GM11168 (cell line): ENCODE measurements at regions not wholly inside any gene's neighbourhood (a gene's known extent, or its start where the extent isn't known, plus 50 kb on each side); places are given as distances from the start of the nearest gene placed in this dataset.

Experiments
- in situ Hi-C: fragments of 300-500 bp; cut with MboI; formaldehyde crosslinking; loops from one replicate; pipeline ENCODE4 v1.12.0; 2022; ENCODE audit warnings: low sequenced_read_pairs; ENCODE audit not compliant: unreplicated experiment

DNA sequence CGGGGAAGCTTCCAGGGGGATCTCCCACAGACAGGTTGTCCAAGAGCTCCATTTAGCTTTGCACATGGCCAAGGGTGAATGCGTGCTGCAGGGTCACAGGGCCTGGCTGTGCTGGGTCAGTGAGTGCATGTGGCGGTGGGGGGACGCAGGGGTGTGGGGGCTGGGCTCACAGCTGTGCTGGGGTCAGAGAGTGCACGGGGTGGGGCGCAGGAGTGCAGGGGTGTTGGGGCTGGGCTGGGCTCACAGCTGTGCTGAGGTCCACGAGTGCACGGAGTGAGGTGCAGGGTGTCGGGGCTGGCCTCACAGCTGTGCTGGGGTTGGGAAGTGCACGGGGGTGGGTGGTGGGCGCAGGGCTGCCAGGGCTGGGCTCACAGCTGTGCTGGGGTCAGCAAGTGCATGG is 557.7 kb downstream of the BRD1 start:
- in situ Hi-C loops: no loop called here

DNA sequence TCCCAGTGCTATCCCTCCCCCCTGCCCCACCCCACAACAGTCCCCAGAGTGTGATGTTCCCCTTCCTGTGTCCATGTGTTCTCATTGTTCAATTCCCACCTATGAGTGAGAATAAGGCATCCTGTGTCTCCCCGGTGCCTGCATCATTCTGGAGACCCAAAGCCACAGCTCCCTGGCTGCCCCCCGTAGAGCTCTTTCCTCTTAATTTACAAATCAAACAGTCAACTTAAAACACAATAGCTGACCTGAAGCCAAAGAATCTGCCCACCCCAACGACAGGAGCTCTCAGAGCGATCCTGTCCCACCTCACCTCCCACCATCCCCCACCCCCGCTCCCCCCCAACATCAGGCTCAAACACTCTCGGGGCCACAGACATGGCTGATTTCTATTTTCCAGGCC is 558.3 kb downstream of the BRD1 start:
- in situ Hi-C loops: no loop called here

DNA sequence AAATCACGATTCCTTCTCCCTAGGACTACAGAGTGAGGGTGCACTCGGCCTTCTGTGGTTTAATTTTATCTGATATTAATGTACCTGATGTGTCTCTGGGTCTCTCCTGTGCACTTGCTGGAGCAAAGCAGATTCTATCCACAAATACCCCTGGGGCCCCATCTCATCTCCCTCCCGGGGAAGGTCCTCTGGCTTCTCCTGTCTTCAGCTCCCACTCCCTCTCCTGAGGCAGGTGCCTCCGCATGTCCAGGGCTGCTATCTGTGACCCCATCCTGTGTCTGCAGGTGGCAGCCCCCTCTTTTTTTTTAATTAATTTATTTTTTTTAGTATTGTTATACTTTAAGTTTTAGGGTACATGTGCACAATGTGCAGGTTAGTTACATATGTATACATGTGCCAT is 558.7 kb downstream of the BRD1 start:
- in situ Hi-C loops: no loop called here

DNA sequence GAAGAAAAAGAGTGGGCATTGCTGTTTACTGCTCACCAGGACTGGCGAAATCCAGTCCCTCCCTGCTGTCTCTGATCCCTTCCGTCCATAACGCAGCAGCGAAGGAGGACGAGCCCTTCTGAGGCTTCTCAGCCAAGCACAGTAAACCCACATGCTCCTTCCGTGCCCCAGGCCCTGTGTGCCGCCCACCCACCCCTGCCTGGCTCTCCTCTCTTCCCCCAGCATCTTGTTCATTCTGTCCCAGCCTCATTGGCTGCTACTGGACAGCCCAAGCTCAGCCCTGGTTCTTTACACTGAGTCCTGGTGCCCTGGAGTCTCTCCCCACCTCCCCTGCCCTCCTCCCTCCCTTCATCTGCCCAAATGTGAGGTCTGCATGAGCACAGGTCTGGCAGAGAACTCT is 559.7 kb downstream of the BRD1 start:
- in situ Hi-C loops: no loop called here

DNA sequence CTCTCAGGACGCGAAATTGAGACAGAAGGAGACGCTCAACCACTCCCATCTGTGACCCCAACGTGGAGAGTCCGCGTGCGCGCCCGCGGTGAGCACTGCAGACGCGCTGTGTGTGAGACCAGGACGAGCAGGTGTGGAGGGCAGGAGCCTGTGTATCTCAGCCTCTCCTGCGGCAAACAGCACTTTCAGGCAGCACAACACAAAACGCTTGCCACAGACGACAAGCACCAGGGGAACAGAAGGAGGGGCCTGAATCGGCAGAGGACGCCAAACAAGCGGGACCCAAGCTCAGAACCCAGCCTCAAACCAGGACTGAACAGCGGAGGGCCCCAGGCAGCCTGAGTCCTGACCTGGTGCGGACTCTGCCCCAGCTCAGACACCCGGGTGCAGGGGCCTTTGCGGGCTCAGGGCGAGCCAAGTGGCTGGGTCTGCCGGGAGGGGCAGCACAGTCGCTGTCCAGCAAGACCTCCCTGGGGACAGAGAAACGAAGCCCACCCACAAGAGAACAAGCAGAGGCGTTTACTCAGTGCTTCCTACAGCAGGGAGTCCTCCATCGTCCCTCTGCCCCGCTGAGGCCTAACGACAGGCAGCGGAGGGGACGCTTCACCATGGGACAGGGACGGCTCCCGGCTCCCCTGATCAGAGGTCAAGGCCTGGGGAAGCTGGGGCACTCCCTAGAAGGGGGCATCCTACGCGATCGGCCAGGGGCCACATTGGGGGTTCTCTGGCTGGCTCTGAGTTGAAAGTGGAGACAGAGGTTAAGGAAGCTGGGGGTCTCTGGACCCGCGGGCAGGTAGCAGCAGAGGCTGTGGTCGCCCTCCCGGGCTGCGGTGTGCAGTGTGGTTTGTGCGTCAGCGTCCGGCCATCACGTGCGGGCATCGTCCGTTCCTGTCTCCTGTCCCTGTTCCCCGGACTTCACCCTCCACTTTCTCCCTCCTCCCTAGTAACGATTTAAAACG is 560.8 kb downstream of the BRD1 start:
- in situ Hi-C loops: no loop called here

DNA sequence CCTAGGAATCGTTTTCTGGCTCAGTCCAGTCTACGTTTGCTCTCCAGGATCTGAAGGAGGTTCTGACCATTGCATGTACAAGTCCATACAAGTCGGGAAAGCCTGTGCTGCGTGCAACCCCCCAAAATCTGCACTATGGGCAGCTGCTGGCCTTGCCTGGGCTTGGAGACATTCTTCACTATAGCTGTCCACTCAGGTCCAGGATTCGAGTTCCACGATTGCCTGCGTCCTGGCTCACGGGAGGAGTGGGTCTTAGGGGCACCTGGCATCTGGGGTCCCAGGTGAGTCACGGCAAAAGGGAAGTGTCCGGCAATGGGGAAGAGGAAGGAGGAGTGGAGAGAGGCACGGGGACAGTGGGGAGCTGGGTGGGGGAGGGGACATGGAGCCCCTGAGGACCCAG is 563.0 kb downstream of the BRD1 start:
- in situ Hi-C loops: no loop called here

DNA sequence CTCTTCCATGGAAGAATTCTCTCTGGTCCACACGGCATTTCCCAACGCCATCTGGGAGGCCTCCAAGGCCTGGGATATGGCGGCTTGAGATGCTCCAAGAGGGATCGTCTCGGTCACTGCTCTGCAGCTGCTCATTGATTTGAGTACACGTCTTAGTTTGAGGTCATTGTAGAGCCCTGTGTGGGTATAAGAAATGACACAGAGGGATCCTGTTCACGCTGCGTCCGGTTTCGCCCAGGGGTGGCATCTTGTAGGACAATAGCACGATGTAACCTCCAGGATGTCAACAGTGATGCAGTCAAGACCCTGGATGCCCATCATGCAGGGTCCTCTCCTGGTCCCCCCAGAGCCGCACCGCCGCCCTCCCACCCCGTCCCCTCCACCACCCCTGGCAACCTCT is 564.6 kb downstream of the BRD1 start:
- in situ Hi-C loops: no loop called here

DNA sequence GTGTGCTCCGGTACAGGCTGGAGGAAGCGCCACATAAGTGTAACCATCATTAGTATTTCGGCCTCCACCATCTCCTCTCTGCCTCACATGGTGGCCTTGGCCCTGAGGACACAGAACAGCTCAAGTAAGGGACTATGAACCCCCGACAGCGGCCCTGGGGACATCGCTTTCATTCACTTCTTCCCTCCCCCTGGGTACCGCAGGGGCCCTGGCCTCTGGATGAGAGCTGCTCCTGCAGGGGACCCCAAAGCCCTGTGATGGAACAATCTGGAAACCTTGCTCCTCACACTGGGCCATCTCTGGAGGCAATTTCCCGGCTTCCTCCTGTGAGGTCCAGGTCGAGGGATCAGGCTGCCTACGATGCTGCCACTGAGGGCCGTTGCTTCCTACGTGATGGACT is 565.5 kb downstream of the BRD1 start:
- in situ Hi-C loops: no loop called here

DNA sequence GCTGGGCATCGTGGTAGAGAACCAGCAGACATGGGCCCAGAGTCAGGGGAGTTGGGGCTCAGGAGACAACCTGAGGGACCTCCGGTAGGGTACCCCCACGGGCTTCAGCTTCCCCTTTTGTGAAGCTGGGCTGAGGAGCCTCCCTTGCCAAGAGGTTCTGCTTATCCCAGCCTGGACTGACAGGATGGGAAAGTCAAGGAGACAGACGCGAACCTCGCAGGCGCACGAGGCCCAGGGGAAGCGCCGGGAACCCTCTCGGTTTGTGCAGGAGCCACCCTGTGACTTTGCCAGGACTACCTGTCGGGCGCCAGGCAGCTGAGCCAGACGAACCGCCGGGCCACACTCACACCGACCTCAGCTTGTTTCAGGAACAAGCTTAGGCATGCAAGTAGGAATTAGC is 566.1 kb downstream of the BRD1 start:
- in situ Hi-C loops: no loop called here

DNA sequence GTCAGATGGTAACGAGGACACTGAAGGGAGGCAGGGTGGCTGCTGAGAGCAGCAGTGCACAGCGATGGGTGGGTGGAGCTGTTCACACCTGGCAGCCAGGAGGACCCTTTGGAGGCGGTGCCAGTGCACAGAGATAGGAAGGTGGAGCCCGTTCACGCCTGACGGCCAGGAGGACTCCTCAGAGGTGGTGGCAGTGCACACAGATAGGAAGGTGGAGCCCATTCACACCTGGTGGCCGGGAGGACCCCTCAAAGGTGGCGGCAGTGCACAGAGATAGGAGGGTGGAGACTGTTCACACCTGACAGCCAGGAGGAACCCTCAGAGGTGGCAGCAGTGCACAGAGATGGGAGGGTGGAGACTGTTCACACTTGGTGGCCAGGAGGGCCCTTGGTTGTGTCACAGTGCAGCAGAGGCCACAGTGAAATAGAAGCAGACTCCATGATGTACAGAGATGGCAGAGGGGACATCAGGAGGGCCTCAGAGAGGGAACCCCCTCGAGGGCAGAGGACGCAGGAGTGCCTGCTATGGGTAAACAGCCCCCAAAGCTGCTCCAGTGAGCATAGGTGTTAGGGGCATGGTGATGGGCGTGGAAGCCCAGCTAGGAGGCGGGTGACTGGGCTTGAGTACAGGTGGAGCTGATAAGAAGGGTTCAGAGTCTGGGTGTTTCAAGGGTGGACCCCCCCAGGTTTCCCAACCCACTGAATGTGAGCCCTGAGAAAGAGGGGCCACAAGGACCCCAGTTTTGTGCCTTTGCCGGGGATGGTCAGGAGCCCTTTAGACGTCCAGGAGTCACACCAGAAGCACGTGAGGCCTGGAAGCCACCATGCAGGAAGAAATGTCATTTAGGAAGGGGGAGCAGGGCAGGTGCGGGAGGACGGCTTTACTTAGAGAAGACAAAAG is 566.7 kb downstream of the BRD1 start:
- in situ Hi-C loops: no loop called here

DNA sequence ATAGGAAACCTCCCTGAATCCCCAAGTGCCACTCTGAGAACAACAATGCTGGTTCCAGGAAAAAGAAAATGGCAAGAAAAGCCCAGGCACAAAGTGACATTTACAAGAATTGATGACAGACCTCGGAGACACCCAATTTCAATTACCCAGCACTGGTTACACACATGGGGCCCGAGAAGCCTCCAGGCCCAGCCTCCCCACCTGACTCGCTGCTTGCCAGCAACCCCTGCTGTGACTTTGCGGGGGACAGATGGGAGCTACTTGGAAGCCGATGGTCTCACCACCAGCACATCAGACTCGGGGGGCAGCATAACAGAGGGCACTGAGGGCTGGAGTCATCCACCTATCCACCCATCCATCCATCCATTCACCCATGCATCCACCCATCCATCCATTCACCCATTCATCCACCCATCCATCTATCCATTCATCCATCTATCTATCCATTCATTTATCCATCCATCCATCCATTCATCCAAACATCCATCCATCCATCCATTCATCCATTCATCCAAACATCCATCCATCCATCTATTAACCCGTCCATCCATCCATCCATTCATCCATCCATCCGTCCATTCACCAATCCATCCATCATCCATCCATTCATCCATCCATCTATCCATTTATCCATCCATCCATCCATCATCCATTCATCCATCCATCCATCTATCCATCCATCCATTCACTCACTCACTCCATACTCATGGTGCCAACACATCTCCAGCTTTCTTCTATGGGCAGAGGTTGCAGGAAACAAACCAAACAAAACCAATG is 567.6 kb downstream of the BRD1 start:
- in situ Hi-C loops: no loop called here

DNA sequence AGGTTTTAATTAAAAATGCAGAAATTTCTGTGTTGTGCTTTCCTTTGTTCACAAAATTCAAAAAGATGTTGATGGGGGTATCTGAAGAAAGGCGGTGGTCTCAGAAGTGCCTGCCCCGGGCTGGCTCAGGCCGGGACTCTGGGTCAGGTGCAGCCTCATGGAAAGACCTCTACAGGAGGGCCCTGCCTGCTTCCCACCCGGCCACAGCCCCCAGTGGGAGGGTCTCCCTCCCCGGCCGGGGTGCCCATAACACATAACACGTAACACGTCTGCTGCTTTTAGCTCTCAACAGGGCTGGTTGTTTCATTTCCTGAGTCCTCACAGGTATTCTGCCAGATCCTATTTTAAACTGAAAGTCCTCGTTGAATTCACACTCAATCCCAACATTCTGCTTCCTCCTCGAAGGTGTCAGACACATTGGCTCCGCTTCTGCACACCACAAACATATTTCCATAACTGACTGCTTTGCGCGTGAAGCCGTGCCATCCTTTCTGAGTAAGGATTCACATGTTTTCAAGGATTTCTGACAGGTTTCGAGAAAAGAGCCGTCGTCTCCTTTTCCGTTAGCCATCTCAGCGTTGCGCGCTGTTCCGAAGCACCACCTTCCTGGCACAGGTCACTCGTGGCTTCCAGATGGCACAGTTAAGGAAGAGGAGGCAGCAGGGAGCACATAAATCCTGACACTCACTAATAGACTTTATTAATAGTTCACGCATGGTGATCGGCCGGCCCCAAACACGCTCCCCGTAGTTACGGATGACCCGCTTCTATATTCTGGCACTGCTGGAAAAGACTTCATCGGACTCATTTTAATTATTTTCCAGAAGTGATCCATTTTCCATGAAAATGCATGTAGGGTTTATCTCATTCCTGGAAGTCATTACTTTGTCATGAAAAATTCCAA is 569.3 kb downstream of the BRD1 start:
- in situ Hi-C loops: no loop called here

DNA sequence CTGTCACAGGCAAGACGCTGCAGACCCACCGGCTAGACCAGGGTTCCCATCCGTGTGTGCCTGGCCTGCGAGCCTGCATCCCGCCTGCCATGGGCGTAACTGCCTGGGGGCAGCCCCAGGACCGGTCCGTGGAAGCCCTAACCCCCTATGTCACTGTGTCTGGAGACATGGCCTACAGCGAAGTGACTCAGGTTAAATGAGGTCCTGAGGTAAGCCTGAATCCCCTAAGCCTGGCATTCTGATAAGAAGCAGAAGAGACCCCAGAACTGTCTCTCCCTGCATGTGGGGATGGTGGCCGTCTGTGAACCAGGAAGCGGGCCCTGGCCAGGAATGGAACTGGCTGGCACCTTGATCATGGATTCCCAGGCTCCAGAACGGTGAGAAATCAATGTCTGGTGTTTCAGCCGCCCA is 570.1 kb downstream of the BRD1 start:
- in situ Hi-C loops: no loop called here

DNA sequence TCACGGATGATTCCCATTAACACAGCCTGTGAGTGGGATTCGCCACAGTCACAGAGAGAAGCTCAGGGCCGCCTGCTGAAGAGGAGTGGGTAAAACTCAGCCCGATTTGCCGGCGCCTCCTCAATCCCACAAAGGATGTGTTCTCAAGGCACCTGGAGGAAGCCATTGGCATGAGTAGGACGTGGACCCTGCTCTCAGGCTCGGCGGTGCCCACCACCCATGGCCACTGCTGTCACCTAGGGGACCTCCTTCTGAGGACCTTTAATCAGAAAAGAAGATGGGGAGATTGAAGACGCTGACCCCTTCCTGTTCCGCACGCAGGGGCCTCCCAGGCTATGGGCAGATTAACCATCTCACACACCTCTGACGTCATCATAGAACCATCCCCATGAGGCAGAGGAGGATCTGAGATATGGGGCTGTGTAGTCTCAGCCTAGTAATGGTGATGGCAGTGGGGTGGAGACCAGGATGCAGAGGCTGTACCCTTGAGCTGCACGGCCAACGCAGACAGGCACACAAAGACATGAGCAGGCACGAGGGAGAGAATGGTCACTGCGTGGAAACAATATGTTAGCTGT is 571.8 kb downstream of the BRD1 start:
- in situ Hi-C loops: no loop called here

DNA sequence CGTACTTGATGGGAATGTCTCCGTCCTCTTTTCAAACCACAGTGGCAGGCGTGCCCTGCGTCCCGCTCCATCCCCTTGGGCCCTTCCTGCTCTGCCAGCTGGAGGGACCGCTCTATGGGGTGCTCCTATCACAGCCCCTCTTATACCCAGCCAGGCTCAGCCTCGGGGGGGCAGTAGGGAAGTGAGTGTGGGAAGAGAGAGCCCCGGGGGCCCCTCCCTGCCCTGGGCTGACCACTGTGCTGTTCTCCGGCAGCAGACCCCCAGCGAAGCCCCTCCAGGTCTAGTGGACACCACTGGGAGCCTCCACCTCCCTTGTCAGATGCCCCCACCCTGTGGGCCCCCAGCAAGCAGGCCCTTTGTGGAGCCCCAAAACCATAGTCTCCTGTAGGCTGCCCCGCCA is 572.5 kb downstream of the BRD1 start:
- in situ Hi-C loops: no loop called here

DNA sequence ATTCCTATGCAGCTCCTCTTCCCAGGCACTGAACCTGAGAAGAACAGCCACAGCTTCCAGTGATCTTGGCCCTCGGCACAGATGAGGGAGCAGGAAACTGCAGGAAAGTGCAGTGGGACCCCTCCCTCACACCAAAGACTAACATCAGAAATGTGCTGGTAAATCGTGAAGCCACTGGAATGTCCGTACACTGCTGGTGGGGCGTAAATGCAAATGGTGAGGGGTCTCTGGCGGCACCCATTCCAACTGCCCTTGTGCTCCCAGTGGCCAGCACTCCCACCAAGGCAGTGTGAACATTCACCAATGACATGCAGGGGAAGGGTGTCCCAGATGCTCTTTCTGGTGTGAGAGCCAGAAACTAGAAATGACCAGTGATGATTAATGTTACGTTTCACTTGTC is 574.0 kb downstream of the BRD1 start:
- in situ Hi-C loops: no loop called here

DNA sequence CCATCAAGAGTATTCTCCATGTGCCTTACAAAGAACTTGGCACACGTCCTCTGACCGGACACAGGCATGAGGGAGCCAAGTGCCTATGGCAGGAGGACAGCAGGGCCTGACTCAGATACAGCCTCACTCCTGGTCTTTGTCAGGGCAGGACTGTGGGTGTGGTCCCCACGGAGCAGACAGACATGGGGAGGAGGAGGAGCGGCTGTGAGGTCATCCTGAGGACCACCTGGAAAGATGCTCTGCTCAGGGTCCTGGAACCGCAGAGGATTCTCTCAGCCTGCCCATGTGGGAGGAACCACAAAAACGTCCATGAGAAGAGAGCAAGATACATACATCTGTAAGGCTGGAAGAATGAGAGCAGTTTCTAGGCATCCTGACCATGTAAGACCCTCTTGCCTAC is 576.3 kb downstream of the BRD1 start:
- in situ Hi-C loops: no loop called here

DNA sequence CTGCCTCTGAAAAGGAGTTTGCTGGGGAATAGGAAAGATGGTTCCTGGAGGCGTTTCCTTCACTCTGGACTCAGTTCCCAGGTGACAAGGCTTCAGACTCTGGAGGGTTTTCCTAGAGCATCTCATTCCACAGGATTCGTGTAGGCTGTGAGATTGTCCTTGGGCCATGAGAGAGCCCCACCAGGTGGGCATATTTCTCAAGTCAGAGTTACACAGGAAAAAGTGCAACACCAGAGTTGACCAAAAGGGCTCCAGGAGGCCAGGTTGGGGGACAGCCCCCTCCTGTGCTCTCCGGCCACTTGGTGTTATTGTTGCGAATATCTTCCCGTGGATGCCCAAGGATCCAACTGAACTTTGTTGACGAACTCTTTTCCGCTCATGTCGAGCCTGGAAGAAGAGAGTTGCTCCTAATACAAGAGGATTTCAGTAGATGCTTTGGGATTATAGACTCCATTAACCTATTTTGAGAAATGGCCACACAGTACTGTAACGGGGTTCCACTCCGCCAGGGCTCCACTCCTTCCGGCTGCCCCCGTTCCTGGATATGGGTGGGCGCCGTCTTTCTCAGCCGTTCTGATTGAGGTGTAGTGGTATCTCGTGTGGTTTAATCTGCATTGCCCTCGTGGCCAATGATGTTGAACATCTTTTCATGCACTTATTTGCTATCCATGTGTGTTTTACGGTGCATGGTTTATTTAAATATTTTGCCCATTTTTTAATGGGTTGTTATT is 580.3 kb downstream of the BRD1 start:
- in situ Hi-C loops: no loop called here
